H1 (cell line): ENCODE measurements at regions not wholly inside any gene's neighbourhood (a gene's known extent, or its start where the extent isn't known, plus 50 kb on each side); places are given as distances from the start of the nearest gene placed in this dataset.

Experiments used
- HDAC2 ChIP-seq, 2 experiments: fragments of 300-600 bp in 1 of 2; sonication (generic) in 1 of 2; IDR thresholded peaks; 2 replicates each; pipeline ENCODE4 v1.6.1; 2011 to 2012; ENCODE audit warnings: low read depth in 2 of 2, low read length in 2 of 2, mild to moderate bottlenecking in 2 of 2, moderate library complexity in 2 of 2, borderline replicate concordance in 1 of 2, inconsistent platforms in 1 of 2
- TF ChIP-seq, protein P1 (sequence below), 3 experiments: IDR thresholded peaks; 1 replicate in 2 of 3; 2 replicates in 1 of 3; pipeline versions ENCODE4 v1.5.1 to v1.6.1; 2011; ENCODE audit warnings: low read length in 3 of 3, mild to moderate bottlenecking in 3 of 3, inconsistent platforms in 2 of 3, low read depth in 1 of 3, moderate library complexity in 1 of 3; ENCODE audit not compliant: insufficient read depth in 1 of 3; ENCODE audit errors: control extremely low read depth in 1 of 3

DNA sequence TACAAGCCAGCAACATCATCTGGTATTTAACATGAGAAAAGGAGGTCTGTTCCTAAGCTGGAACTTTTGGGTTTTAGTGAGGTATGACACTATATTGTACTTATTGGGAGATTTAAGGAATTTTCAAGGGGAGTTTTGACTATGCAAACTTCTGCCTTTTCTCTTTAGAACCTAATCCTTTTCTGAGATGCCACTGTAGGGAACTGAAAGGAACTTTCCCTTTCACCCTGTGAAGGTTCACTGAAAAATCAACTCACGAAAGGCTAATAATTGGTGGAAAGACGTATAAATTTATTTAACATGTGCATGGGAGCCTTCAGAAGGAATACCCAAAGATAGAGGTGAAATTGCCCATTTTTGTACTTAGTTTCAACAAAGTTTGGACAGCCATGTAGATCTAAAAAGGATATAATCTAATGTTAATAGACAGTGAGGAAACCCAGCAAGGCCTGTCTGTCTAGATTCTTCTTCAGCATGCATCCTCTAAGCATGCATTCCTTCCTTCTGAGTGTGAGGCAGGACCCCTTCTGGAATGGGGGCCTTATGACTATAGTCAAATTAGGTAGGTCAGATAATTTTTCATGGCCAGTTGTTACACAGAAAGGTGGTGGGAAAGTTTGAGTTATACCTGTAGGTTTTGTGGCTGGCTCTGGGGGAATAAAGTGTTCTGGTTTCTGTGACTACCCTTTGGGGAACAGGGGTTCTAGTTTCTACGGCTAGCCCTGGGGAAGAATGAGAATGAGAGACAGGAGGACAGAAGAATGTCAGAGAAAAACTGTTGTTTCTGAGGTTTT is 200.3 kb downstream of the C9orf152 start:
- TF ChIP-seq, protein P1, sequence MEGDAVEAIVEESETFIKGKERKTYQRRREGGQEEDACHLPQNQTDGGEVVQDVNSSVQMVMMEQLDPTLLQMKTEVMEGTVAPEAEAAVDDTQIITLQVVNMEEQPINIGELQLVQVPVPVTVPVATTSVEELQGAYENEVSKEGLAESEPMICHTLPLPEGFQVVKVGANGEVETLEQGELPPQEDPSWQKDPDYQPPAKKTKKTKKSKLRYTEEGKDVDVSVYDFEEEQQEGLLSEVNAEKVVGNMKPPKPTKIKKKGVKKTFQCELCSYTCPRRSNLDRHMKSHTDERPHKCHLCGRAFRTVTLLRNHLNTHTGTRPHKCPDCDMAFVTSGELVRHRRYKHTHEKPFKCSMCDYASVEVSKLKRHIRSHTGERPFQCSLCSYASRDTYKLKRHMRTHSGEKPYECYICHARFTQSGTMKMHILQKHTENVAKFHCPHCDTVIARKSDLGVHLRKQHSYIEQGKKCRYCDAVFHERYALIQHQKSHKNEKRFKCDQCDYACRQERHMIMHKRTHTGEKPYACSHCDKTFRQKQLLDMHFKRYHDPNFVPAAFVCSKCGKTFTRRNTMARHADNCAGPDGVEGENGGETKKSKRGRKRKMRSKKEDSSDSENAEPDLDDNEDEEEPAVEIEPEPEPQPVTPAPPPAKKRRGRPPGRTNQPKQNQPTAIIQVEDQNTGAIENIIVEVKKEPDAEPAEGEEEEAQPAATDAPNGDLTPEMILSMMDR (IDR thresholded peaks at IDR 0.05; ENCODE audit: control extremely low read depth in 1 of 3, insufficient read depth in 1 of 3, low read depth in 1 of 3, low read length in 3 of 3): no peak
- no peak for TF ChIP-seq HDAC2 (IDR thresholded peaks at IDR 0.05; ENCODE audit: borderline replicate concordance in 1 of 2, low read depth in 2 of 2, low read length in 2 of 2)
